Natural killer cell treated with Interleukin-12 subunit alpha and Interleukin-12 subunit beta and Interleukin-15 and Interleukin-18, amount 100 ng/mL, for 72 hours (primary cell): ENCODE measurements at regions not wholly inside any gene's neighbourhood (a gene's known extent, or its start where the extent isn't known, plus 50 kb on each side); places are given as distances from the start of the nearest gene placed in this dataset.
"Not testable (repeated sequence)": the region's sequence is repeated elsewhere in the genome, so short reads cannot be mapped to it uniquely, and the experiment has no call there.

ENCODE experiments used
- ATAC-seq, 2 donors: fragments of 150-1000 bp; cut with Tn5 transposase in 1 of 2; sonication (Bioruptor Pico), chemical (Tn5 transposase) in 1 of 2; 2 replicates each; pipeline ENCODE4 v1.10.0; 2021
- DNase-seq: peaks from one replicate; pipeline ENCODE4 v3.0.0; 2022; ENCODE audit warnings: low spot score
- H3K27ac Mint-ChIP-seq, 2 donors: 1 replicate in 1 of 2; 2 replicates in 1 of 2; pipeline ENCODE4 v1.8.0; 2022; ENCODE audit warnings: mixed read lengths in 2 of 2, mild to moderate bottlenecking in 1 of 2, moderate library complexity in 1 of 2
- H3K27me3 Mint-ChIP-seq, 2 donors: 1 replicate in 1 of 2; 2 replicates in 1 of 2; pipeline ENCODE4 v1.8.0; 2022; ENCODE audit warnings: mixed read lengths in 2 of 2
- H3K36me3 Mint-ChIP-seq: one replicate; pipeline ENCODE4 v1.8.0; 2022; ENCODE audit warnings: mixed read lengths
- H3K4me1 Mint-ChIP-seq, 2 donors: 1 replicate in 1 of 2; 2 replicates in 1 of 2; pipeline ENCODE4 v1.8.0; 2022; ENCODE audit warnings: low read depth in 2 of 2, mixed read lengths in 2 of 2, mild to moderate bottlenecking in 1 of 2
- H3K4me3 Mint-ChIP-seq: one replicate; pipeline ENCODE4 v1.8.0; 2022; ENCODE audit warnings: mixed read lengths
- H3K9me3 Mint-ChIP-seq: 2 replicates; pipeline ENCODE4 v1.8.0; 2022; ENCODE audit warnings: mixed read lengths

DNA sequence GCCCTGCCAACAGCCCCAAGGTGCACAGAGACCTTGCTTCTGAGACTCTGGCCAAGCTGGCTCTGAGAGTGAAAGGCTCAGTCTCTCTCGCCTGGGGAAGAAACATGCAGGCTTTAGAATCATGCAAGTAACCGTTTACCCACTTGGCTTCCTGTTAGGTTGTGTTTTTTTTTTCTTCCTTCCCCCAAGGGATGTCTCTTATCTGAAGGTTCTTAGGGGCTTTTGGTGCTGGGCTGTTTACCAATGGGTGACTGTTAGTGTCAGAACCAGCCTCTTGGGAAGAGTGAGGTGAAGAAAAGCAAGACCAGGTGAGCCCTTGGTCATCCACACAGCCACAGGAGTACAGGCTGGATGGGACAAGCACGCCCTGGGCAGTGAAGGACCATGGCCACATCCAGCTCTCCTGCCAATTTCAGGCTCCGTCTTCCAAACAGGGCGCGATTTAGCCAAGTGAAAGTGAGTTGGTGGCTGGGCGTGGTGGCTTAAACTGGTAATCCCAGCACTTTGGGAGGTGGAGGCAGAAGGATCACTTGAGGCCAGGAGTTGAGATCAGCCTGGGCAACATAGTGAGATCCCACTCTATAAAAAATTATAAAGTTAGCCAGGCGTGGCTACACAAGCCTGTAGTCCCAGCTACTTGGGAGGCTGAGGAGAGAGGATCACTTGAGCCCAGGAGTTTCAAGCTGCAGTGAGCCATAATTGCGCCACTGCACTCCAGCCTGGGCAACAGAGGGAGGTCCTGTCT is 76.3 kb upstream of the CUX1 start:
- no peaks in the 10 kb centered on the region for H3K36me3 Mint-ChIP-seq
- peak overlapping the region; percentile 64 for H3K4me3 Mint-ChIP-seq
- H3K4me1 Mint-ChIP-seq, result peaks cover 6 to 10% of the 10 kb centered on the region in 2 donors
- peaks cover 0 to 2% of the 10 kb centered on the region in 2 donors for H3K27me3 Mint-ChIP-seq
- no peaks in the 10 kb centered on the region for H3K9me3 Mint-ChIP-seq
- peak overlapping the region; percentile 50 to 64 for H3K27ac Mint-ChIP-seq
- DNase-seq (no peak), ATAC-seq (peak; percentile 51 to 52)

DNA sequence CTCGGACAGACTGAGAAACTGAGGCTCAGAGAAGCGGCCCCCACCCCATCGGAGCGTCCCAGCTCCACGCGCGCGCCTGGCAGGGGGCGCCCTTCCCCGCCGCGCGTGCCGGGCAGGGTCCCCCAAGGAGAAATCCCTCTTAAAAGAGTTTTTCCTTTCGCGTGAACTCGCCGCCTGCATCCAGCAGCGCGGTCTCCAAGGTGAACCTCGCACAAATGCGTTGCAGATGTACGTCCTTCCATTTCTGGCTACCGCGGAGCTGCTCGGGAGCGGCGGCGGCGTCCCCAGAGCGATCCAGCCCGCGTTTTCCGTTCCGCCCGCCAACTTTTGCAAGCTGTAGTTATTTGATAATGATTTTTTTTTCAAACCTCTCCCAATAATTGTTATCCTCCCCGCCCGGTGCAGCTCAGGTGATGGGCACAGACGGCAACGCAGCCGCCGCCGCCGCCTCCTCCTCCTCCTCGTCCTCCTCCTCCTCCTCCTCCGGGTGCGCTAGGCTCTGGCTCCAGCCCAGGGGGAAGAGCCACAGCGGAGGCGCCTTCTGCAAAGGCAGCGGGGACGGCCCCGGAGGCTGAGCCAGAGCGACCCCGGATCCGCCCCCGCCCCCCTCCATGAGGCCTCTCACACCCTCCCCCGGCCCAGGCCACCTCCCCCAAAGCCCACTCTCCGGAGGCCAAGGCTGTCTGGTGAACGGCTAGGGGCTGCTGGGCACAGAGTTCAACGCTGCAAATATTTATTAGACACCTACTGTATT is 74.0 kb upstream of the CUX1 start:
- Mint-ChIP-seq H3K9me3 (no peaks in the 10 kb centered on the region), H3K36me3 (no peaks in the 10 kb centered on the region), H3K27ac (no peak overlapping the region), H3K4me3 (peak overlapping the region; percentile 72), H3K27me3 (peaks cover 0 to 2% of the 10 kb centered on the region in 2 donors), H3K4me1 (peaks cover 6 to 10% of the 10 kb centered on the region in 2 donors)
- peak; percentile 59 to 63 for ATAC-seq
- DNase-seq, result no peak

DNA sequence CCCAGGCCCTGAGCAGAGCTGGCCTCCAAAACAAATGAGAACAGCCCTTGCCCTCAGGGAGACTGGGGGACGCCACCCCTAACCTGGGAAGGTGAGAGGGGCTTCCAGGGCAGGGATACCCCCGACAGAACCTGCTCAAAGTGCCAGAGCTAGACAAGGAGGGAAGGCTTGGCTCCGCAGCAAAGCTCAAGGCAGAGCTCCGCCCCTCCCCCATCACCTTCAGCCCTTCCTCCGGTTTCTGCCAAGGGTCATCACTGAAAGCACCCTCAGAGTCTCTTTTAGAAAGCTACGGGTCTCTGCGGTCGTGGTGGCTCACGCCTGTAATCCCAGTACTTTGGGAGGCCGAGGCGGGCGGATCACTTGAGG is 73.4 kb upstream of the CUX1 start:
- peaks cover 6 to 10% of the 10 kb centered on the region in 2 donors for H3K4me1 Mint-ChIP-seq
- H3K27me3 Mint-ChIP-seq, result peaks cover 0 to 2% of the 10 kb centered on the region in 2 donors
- no peak for DNase-seq
- H3K27ac Mint-ChIP-seq, result no peak overlapping the region
- peak in 1 of 2 donors; percentile 17 for ATAC-seq
- H3K9me3 Mint-ChIP-seq, result no peaks in the 10 kb centered on the region
- no peaks in the 10 kb centered on the region for H3K36me3 Mint-ChIP-seq
- no peak overlapping the region for H3K4me3 Mint-ChIP-seq

DNA sequence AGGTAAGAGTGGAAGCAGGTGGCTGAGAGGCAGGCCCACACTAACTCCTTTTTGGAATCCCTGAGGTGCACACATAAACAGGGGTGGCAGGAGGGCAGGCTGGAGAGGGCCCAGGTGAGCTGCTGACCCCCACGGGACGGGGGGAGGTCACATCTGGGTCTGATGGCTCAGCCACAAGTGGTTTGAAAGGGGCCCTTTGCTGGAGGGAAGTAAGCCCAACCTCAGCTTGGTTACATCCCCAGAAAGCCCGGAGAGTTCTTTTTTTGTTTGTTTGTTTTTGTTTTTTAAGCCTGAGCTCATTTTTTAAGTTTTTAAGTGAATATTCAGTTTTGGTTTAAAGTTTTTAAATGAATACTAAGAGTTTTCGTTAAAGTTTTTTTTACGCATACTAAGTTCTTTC is 72.8 kb upstream of the CUX1 start:
- ATAC-seq (no peak), DNase-seq (no peak)
- peaks cover 0 to 2% of the 10 kb centered on the region in 2 donors for H3K27me3 Mint-ChIP-seq
- H3K36me3 Mint-ChIP-seq, result no peaks in the 10 kb centered on the region
- no peak overlapping the region for H3K27ac Mint-ChIP-seq
- H3K9me3 Mint-ChIP-seq, result no peaks in the 10 kb centered on the region
- H3K4me1 Mint-ChIP-seq, result peaks cover 6 to 10% of the 10 kb centered on the region in 2 donors
- H3K4me3 Mint-ChIP-seq, result no peak overlapping the region

DNA sequence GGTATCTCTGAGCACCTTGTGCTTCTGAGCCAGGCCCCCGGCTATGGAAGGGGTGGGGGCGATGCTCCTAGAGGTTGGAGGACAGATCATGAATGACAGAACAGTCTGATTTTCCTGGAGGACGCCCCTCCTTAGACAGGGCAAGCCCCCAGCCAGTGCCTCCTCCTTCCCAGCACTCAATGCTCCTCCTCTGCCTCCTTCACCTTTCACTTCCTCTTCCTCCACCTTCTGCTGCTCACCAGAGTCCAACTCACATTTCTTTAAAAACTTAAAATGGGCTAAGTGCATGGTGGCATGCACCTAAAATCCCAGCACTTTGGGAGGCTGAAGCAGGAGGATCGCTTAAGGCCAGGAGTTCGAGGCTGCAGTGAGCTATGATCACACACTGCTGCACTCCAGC is 71.1 kb upstream of the CUX1 start:
- Mint-ChIP-seq H3K4me3 (no peak overlapping the region), H3K4me1 (peaks cover 0 to 3% of the 10 kb centered on the region in 2 donors), H3K27ac (no peak overlapping the region), H3K27me3 (peaks cover 0 to 2% of the 10 kb centered on the region in 2 donors), H3K36me3 (no peaks in the 10 kb centered on the region), H3K9me3 (no peaks in the 10 kb centered on the region)
- no peak for DNase-seq
- ATAC-seq, result no peak

DNA sequence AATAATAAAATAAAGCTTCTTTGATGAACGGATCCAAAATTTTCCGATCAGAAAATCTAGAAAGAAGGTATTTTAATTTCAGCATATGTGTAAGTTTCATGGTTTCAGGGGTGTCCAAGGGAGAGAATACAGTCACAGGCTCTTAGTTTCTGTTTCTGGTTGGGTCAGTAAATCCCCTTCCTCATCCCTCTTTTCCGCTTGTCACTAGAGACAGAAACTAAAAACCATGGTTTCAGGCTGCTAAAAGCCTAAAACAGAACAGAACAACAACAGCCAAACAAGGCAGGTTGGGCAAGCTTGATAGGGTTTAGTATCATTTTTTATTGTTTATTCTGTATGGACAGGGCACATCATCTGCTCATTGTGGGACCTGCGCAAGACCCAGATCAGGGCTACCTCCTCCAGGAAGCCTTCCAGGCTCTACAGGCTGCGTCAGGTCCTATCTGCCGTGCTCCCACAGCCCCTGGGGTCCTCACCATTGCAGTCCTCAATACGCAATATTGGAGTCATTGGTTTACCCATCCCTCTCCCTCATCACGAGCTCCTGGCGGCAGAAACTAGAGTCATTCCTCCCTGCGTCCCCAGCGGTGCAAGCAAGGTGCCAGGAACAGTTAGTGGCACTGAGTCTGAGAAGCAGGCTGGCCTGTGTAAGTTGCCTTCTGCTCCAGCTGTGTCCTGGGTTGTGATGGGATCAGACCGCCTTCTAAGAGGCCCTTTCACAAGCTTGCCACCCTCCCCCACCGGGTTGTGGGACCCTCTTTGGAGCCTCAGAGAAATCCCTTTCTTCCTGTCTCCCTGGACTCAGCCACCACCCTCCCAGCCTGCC is 70.2 kb upstream of the CUX1 start:
- ATAC-seq (no peak), DNase-seq (no peak)
- no peaks in the 10 kb centered on the region for H3K36me3 Mint-ChIP-seq
- H3K9me3 Mint-ChIP-seq, result no peaks in the 10 kb centered on the region
- H3K27me3 Mint-ChIP-seq, result peaks cover 0 to 2% of the 10 kb centered on the region in 2 donors
- H3K4me3 Mint-ChIP-seq, result no peak overlapping the region
- no peak overlapping the region for H3K27ac Mint-ChIP-seq
- H3K4me1 Mint-ChIP-seq, result peaks cover 0 to 2% of the 10 kb centered on the region in 2 donors

DNA sequence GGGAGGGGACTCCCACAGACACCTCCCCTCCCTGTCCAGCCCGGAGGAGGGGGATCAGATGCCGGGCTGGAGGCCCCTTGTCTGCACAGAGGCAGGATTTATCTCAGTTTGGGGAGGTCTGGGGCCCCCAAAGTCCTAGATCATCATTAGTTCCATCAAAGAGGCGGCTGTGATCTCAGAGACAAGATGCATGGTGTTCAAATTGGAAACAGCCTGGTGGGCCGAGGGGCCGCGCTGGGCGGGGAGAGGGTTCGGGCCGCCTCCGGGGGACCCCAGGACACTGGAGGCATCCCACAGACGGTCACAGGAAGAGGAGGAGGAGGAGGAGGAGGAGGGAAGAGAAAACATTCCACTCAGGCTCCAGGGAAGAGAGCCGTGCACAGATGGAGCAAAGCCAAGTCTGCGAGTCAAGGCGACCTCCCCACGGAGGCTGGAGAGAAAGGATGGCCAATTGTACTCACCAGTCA is 69.5 kb upstream of the CUX1 start:
- H3K36me3 Mint-ChIP-seq, result no peaks in the 10 kb centered on the region

DNA sequence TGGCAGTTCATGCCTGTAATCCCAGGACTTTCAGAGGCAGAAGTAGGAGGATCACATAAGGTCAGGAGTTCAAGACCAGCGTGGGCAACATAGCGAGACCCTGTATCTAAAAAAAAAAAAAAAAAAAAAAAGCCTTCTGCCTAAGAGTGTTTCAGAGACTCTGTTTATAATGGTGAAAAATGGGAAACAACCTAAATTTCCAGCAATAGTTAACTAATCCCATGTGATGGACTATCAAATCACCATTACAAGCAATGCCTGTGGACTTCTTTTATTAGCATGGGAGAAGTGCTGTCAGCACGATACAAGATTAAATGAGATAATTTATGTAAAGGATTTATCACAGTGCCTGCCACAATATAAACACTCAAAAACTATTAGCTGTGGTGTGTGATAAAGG is 67.5 kb upstream of the CUX1 start:
- no peaks in the 10 kb centered on the region for H3K36me3 Mint-ChIP-seq
- no peaks in the 10 kb centered on the region for H3K27me3 Mint-ChIP-seq
- no peak for ATAC-seq
- no peak overlapping the region for H3K27ac Mint-ChIP-seq
- H3K9me3 Mint-ChIP-seq, result no peaks in the 10 kb centered on the region
- no peak overlapping the region for H3K4me3 Mint-ChIP-seq
- no peak for DNase-seq
- H3K4me1 Mint-ChIP-seq, result peaks cover 9 to 11% of the 10 kb centered on the region in 2 donors

More for the DNA sequence above, 69.5 kb upstream of the CUX1 start:
- H3K4me1 Mint-ChIP-seq, result no peaks in the 10 kb centered on the region
- H3K9me3 Mint-ChIP-seq, result no peaks in the 10 kb centered on the region
- no peak overlapping the region for H3K4me3 Mint-ChIP-seq
- H3K27ac Mint-ChIP-seq, result no peak overlapping the region
- ATAC-seq (no peak), DNase-seq (no peak)
- H3K27me3 Mint-ChIP-seq, result no peaks in the 10 kb centered on the region

DNA sequence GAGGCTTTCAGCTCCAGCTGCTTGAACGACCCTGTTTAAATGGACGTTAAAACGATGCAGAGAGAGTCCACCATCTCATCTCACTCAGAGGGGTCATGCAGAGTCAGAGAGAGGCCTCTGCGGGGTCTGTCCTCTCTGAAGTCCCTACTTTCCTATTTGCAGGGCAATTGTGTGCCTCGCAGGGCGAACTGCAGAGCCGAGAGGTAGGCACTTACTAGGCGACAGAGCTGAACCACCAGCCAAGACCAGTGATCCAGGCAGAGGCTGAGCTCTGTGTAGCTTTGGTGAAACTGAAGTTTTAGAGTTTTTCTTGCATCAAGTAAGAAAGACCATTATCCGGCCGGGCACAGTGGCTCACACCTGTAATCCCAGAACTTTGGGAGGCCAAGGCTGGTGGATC is 64.1 kb upstream of the CUX1 start:
- Mint-ChIP-seq H3K27me3 (peaks cover 0 to 6% of the 10 kb centered on the region in 2 donors), H3K27ac (no peak overlapping the region), H3K9me3 (no peaks in the 10 kb centered on the region), H3K36me3 (no peaks in the 10 kb centered on the region), H3K4me3 (no peak overlapping the region), H3K4me1 (peaks cover 9 to 12% of the 10 kb centered on the region in 2 donors)
- ATAC-seq, result no peak
- DNase-seq, result no peak

DNA sequence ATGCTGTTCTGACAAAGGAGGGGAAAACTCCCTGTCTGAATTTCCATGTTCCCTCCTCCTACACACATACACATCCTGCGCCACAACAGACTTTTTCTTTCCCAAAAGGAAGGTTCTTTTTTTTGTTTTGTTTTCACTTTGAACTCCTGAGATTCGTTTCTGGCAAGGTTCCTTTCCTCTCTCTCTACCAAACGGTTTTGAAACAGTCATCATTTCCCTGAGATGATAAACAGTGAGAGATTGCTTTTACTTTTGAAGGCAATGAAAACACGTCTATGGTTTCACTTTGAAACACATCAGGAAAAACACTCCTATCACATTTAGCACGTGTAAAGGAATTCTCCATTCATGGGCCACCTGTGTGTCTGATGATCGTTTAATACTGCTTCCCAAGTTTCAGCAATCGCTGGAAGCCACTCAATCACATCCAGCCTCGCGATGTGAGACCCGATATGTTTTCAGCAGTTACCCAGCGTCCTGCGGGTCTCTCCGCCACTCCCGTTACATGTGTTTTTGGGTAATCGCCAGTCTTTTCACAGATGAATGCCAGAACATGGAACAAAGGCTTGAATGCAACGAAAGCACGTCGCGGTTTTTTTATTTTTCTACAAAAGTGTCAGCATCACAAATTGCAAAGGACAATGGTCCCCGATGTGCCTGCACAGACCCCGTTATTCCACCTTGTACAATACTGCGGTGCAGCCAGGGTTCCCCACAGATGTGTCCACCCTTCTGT is 62.8 kb upstream of the CUX1 start:
- H3K4me1 Mint-ChIP-seq, result peaks cover 9 to 12% of the 10 kb centered on the region in 2 donors
- H3K27ac Mint-ChIP-seq, result peak overlapping the region; percentile 13 to 18
- H3K4me3 Mint-ChIP-seq, result peak overlapping the region; percentile 81
- DNase-seq (no peak), ATAC-seq (peak; percentile 27 to 32)
- no peaks in the 10 kb centered on the region for H3K9me3 Mint-ChIP-seq
- H3K36me3 Mint-ChIP-seq, result no peaks in the 10 kb centered on the region
- peaks cover 0 to 6% of the 10 kb centered on the region in 2 donors for H3K27me3 Mint-ChIP-seq

DNA sequence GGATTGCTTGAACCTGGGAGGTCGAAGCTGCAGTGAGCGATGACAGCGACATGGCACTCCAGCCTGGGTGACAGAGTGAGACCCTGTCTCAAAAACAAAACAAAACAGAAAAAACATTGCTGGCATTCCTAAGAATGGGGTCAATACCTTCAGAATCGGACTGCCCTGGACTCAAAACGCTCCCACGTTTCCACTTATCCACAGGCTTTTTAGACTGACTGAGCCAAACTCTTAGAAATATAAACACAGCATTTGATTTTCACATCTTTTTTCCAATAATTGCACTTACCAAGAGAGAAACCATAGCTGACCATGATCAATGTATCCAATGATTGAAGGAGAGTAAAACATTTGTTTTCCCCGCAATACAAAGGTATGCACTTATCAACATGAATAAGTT is 59.5 kb upstream of the CUX1 start:
- Mint-ChIP-seq H3K27me3 (peaks cover 0 to 6% of the 10 kb centered on the region in 2 donors), H3K36me3 (no peaks in the 10 kb centered on the region), H3K4me3 (no peak overlapping the region), H3K27ac (no peak overlapping the region), H3K4me1 (peaks cover 9 to 12% of the 10 kb centered on the region in 2 donors), H3K9me3 (no peaks in the 10 kb centered on the region)
- no peak for ATAC-seq
- no peak for DNase-seq

DNA sequence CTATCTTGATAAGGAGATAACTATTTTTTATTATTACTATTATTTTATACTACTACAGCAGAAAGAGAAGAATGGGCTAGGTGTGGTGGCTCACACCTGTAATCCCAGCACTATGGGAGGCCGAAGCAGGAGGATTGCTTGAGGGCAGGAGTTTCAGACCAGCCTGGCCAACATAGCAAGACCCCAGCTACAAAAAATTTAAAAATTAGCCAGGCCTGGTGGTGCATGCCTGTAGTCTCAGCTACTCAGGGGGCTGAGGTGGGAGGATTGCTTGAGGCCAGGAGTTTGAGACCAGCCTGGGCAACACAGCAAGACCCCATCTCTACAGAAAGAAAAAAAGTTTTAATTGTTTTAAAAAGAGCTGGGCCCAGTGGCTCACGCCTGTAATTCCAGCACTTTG is 58.9 kb upstream of the CUX1 start:
- peaks cover 9 to 12% of the 10 kb centered on the region in 2 donors for H3K4me1 Mint-ChIP-seq
- DNase-seq, H3K36me3 Mint-ChIP-seq, H3K4me3 Mint-ChIP-seq, H3K27me3 Mint-ChIP-seq, H3K9me3 Mint-ChIP-seq, ATAC-seq, H3K27ac Mint-ChIP-seq: not testable (repeated sequence)

DNA sequence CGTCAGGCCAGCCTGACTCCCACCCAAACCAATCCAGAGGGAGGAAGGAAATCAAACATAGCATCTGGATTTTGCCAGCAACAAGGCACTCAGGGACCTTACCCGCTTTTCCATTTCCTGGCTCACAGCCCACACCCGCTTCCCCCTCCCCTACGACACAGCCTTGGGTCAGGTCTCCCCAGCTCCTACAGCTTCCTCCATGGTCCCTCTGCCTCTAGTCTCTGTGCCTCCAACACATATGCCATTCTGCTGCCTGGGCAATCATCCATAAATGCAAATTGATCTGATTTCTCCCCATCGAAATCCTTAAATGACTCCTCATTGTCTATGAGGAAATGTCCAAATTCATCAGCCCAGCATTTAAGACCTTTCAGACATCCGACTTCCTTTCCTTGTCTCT is 53.2 kb upstream of the CUX1 start:
- no peaks in the 10 kb centered on the region for H3K4me1 Mint-ChIP-seq
- H3K9me3 Mint-ChIP-seq, result no peaks in the 10 kb centered on the region
- DNase-seq (no peak), ATAC-seq (no peak)
- H3K27ac Mint-ChIP-seq, result no peak overlapping the region
- no peaks in the 10 kb centered on the region for H3K36me3 Mint-ChIP-seq
- H3K27me3 Mint-ChIP-seq, result no peaks in the 10 kb centered on the region
- no peak overlapping the region for H3K4me3 Mint-ChIP-seq
